ENCODE measurements at regions not wholly inside any gene's neighbourhood (a gene's known extent, or its start where the extent isn't known, plus 50 kb on each side); places are given as distances from the start of the nearest gene placed in this dataset.

DNA sequence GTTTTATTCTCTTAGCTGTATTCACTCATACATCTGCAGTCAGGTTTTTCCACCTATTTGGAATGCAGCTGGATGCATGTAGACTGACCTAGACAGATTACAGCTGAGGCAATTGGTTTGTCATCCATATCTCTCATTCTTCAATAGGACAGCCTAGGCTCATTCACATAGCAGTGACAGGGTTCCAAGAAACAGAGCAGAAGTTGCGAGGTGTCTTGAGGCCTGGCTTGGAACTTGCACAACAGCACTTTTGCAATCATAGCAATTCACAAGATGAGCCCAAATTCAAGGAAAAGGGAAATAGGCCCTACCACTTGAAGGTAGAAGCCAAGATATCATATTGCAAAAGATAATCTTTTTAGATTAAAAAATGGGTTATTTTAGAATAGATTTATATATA lies 508.9 kb upstream of the JAG1 start:
- H3K27ac ChIP-seq (ENCODE audit: insufficient read depth in 1 of 2, low read depth in 1 of 2, low read length in 2 of 2, poor library complexity in 1 of 2, severe bottlenecking in 2 of 2), result no peak overlapping the region
- no peak for DNase-seq
- ChIA-PET CTCF (no interaction called here), POLR2A (no interaction called here)
- H3K4me3 ChIP-seq (ENCODE audit: control insufficient read depth in 1 of 7, extremely low read depth in 1 of 7, insufficient read depth in 4 of 7, low read depth in 2 of 7, low read length in 6 of 7), result no peak overlapping the region
- H3K36me3 ChIP-seq (ENCODE audit: control insufficient read depth in 4 of 4, insufficient read depth in 4 of 4, low read length in 3 of 4), result no peaks in the 10 kb centered on the region
- 100% methylated on average over 1 of the region's 1 CpG for WGBS (ENCODE audit: insufficient coverage)
- H3K9me3 ChIP-seq (ENCODE audit: control extremely low read depth in 1 of 5, control insufficient read depth in 4 of 5, insufficient read depth in 2 of 5, low read depth in 1 of 5, low read length in 4 of 5), result peaks cover 0 to 9% (median 3%) of the 10 kb centered on the region in 5 experiments
- no peaks in the 10 kb centered on the region for H3K27me3 ChIP-seq (replicated peaks in 2 of 5; ENCODE audit: control insufficient read depth in 4 of 5, insufficient read depth in 5 of 5, low read length in 4 of 5)
- peaks cover 0 to 9% (median 0%) of the 10 kb centered on the region in 4 experiments for H3K4me1 ChIP-seq (ENCODE audit: control extremely low read depth in 1 of 4, control insufficient read depth in 4 of 4, insufficient read depth in 4 of 4, low read length in 3 of 4)

DNA sequence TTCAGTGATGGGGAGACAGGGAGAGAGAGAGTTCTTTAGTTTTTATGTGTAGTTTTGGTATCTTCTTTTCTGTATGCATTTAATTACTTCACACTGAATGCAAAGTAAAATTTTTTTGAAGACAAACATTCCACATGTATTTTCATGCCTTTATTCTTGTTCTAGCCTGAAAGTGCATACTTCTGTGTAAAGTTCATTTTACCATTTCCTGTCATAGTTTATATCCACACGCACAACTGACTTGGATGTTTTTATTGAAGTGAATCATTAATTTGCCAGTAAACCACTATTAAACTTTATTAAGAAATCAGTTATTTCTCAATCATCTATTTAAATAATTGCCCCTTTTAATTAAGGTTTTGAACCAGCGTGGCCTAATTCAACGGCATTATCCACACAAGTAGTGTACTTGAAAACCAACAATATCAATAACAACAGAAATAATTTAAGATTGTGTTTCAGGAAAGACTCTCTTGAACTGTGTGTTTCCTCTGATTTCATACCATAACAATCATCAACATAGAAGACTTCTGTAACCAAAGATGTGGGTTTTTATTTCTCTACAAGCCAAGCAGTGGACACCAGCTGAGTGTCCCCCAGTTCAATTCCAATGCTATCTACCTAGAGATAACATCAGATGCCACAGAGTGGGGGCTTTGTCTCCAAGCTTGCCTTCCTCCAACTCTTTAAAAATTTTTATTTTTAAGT lies 512.7 kb upstream of the JAG1 start:
- peaks cover 0 to 7% (median 0%) of the 10 kb centered on the region in 5 experiments for H3K9me3 ChIP-seq (ENCODE audit: control extremely low read depth in 1 of 5, control insufficient read depth in 4 of 5, insufficient read depth in 2 of 5, low read depth in 1 of 5, low read length in 4 of 5)
- peaks cover 0 to 21% (median 0%) of the 10 kb centered on the region in 4 experiments for H3K4me1 ChIP-seq (ENCODE audit: control extremely low read depth in 1 of 4, control insufficient read depth in 4 of 4, insufficient read depth in 4 of 4, low read length in 3 of 4)
- WGBS (ENCODE audit: insufficient coverage), result no CpG with 5 or more reads among the region's 3 CpGs
- H3K27ac ChIP-seq (ENCODE audit: insufficient read depth in 1 of 2, low read depth in 1 of 2, low read length in 2 of 2, poor library complexity in 1 of 2, severe bottlenecking in 2 of 2), result no peak overlapping the region
- H3K36me3 ChIP-seq (ENCODE audit: control insufficient read depth in 4 of 4, insufficient read depth in 4 of 4, low read length in 3 of 4), result no peaks in the 10 kb centered on the region
- POLR2A ChIA-PET, result no interaction called here
- no peak overlapping the region for H3K4me3 ChIP-seq (ENCODE audit: control insufficient read depth in 1 of 7, extremely low read depth in 1 of 7, insufficient read depth in 4 of 7, low read depth in 2 of 7, low read length in 6 of 7)
- no peaks in the 10 kb centered on the region for H3K27me3 ChIP-seq (replicated peaks in 2 of 5; ENCODE audit: control insufficient read depth in 4 of 5, insufficient read depth in 5 of 5, low read length in 4 of 5)
- DNase-seq, result no peak
- CTCF ChIA-PET, result no interaction called here

DNA sequence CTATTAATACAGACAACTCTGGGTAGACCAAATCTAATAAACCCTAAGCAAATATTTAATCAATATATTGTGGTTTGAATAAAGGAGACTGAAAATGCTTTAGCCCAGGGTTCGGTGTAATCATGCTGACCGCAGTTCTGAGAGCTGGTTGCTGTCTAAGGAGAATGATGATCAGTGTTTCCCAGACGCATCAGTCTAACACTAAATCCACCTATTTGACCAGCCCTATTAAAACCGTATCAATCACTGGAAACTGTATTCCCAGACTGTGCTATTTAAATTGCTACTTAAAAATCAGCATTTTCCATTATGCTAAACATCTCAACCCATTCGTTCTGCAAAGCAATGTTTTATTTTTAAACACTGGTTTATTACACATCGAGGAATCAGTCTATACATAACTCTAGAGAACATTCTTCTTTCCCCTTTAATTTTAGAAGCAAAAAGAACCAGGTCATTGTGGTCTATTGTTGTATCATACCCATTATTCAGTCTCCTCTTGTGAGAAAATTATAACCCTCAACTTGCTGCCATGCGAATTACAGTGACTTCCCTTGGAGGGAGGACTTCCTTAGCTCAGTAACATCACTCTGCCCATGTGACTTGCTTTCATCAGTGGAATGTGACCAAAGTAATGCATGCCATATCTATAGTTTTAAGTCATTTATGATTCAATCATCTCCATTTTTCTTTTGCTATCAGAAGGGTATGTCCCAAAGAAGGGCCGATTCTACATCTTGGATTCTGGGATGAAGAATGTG lies 515.2 kb upstream of the JAG1 start:
- CTCF ChIA-PET, result interaction anchor here (1.3 kb wide), 1 partner anchor 15 kb away, joined by 3 read pairs; no protein-coding TSS in a partner anchor

GRCh38 chr20:11190741-11191140 lies 516.9 kb upstream of the JAG1 start:
- H3K27me3 ChIP-seq (replicated peaks in 2 of 5; ENCODE audit: control insufficient read depth in 4 of 5, insufficient read depth in 5 of 5, low read length in 4 of 5), result no peaks in the 10 kb centered on the region
- no peaks in the 10 kb centered on the region for H3K36me3 ChIP-seq (ENCODE audit: control insufficient read depth in 4 of 4, insufficient read depth in 4 of 4, low read length in 3 of 4)
- peaks cover 0 to 12% (median 0%) of the 10 kb centered on the region in 4 experiments for H3K4me1 ChIP-seq (ENCODE audit: control extremely low read depth in 1 of 4, control insufficient read depth in 4 of 4, insufficient read depth in 4 of 4, low read length in 3 of 4)
- H3K27ac ChIP-seq (ENCODE audit: insufficient read depth in 1 of 2, low read depth in 1 of 2, low read length in 2 of 2, poor library complexity in 1 of 2, severe bottlenecking in 2 of 2), result no peak overlapping the region
- ChIA-PET CTCF (no interaction called here), POLR2A (no interaction called here)
- no peak overlapping the region for H3K4me3 ChIP-seq (ENCODE audit: control insufficient read depth in 1 of 7, extremely low read depth in 1 of 7, insufficient read depth in 4 of 7, low read depth in 2 of 7, low read length in 6 of 7)
- no peak for DNase-seq
- H3K9me3 ChIP-seq (ENCODE audit: control extremely low read depth in 1 of 5, control insufficient read depth in 4 of 5, insufficient read depth in 2 of 5, low read depth in 1 of 5, low read length in 4 of 5), result no peaks in the 10 kb centered on the region
- 100% methylated on average over 2 of the region's 2 CpGs for WGBS (ENCODE audit: insufficient coverage)

More for the DNA sequence above, 515.2 kb upstream of the JAG1 start:
- peaks cover 0 to 4% (median 0%) of the 10 kb centered on the region in 5 experiments for H3K9me3 ChIP-seq (ENCODE audit: control extremely low read depth in 1 of 5, control insufficient read depth in 4 of 5, insufficient read depth in 2 of 5, low read depth in 1 of 5, low read length in 4 of 5)
- WGBS (ENCODE audit: insufficient coverage), result 99% methylated on average over 7 of the region's 8 CpGs
- H3K4me3 ChIP-seq (ENCODE audit: control insufficient read depth in 1 of 7, extremely low read depth in 1 of 7, insufficient read depth in 4 of 7, low read depth in 2 of 7, low read length in 6 of 7), result no peak overlapping the region
- POLR2A ChIA-PET, result no interaction called here
- H3K27ac ChIP-seq (ENCODE audit: insufficient read depth in 1 of 2, low read depth in 1 of 2, low read length in 2 of 2, poor library complexity in 1 of 2, severe bottlenecking in 2 of 2), result no peak overlapping the region
- H3K36me3 ChIP-seq (ENCODE audit: control insufficient read depth in 4 of 4, insufficient read depth in 4 of 4, low read length in 3 of 4), result no peaks in the 10 kb centered on the region
- no peak for DNase-seq
- peaks cover 0 to 12% (median 0%) of the 10 kb centered on the region in 4 experiments for H3K4me1 ChIP-seq (ENCODE audit: control extremely low read depth in 1 of 4, control insufficient read depth in 4 of 4, insufficient read depth in 4 of 4, low read length in 3 of 4)
- H3K27me3 ChIP-seq (replicated peaks in 2 of 5; ENCODE audit: control insufficient read depth in 4 of 5, insufficient read depth in 5 of 5, low read length in 4 of 5), result no peaks in the 10 kb centered on the region

- H3K4me3 ChIP-seq (ENCODE audit: control insufficient read depth in 1 of 7, extremely low read depth in 1 of 7, insufficient read depth in 4 of 7, low read depth in 2 of 7, low read length in 6 of 7), result no peak overlapping the region
- WGBS (ENCODE audit: insufficient coverage), result 100% methylated on average over 1 of the region's 1 CpG
Observed at GRCh38 chr20:11192106-11192505, 518.3 kb upstream of the JAG1 start.

GRCh38 chr20:11193241-11193640 lies 519.4 kb upstream of the JAG1 start:
- no peak for DNase-seq
- Histone ChIP-seq H3K4me3 (ENCODE audit: control insufficient read depth in 1 of 7, extremely low read depth in 1 of 7, insufficient read depth in 4 of 7, low read depth in 2 of 7, low read length in 6 of 7) (no peak overlapping the region), H3K9me3 (ENCODE audit: control extremely low read depth in 1 of 5, control insufficient read depth in 4 of 5, insufficient read depth in 2 of 5, low read depth in 1 of 5, low read length in 4 of 5) (no peaks in the 10 kb centered on the region), H3K27ac (ENCODE audit: insufficient read depth in 1 of 2, low read depth in 1 of 2, low read length in 2 of 2, poor library complexity in 1 of 2, severe bottlenecking in 2 of 2) (no peak overlapping the region), H3K36me3 (ENCODE audit: control insufficient read depth in 4 of 4, insufficient read depth in 4 of 4, low read length in 3 of 4) (no peaks in the 10 kb centered on the region), H3K27me3 (replicated peaks in 2 of 5; ENCODE audit: control insufficient read depth in 4 of 5, insufficient read depth in 5 of 5, low read length in 4 of 5) (no peaks in the 10 kb centered on the region), H3K4me1 (ENCODE audit: control extremely low read depth in 1 of 4, control insufficient read depth in 4 of 4, insufficient read depth in 4 of 4, low read length in 3 of 4) (peaks cover 0 to 16% (median 0%) of the 10 kb centered on the region in 4 experiments)
- ChIA-PET CTCF (interaction anchor here (1.4 kb wide), 1 partner anchor 12 kb away, joined by 7 read pairs; no protein-coding TSS in a partner anchor), POLR2A (no interaction called here)

More at GRCh38 chr20:11192106-11192505, 518.3 kb upstream of the JAG1 start:
- DNase-seq, result no peak
- ChIA-PET POLR2A (no interaction called here), CTCF (interaction anchor here (1.4 kb wide), 1 partner anchor 13 kb away, joined by 7 read pairs; no protein-coding TSS in a partner anchor)
- Histone ChIP-seq H3K36me3 (ENCODE audit: control insufficient read depth in 4 of 4, insufficient read depth in 4 of 4, low read length in 3 of 4) (no peaks in the 10 kb centered on the region), H3K27ac (ENCODE audit: insufficient read depth in 1 of 2, low read depth in 1 of 2, low read length in 2 of 2, poor library complexity in 1 of 2, severe bottlenecking in 2 of 2) (no peak overlapping the region), H3K9me3 (ENCODE audit: control extremely low read depth in 1 of 5, control insufficient read depth in 4 of 5, insufficient read depth in 2 of 5, low read depth in 1 of 5, low read length in 4 of 5) (no peaks in the 10 kb centered on the region), H3K27me3 (replicated peaks in 2 of 5; ENCODE audit: control insufficient read depth in 4 of 5, insufficient read depth in 5 of 5, low read length in 4 of 5) (no peaks in the 10 kb centered on the region), H3K4me1 (ENCODE audit: control extremely low read depth in 1 of 4, control insufficient read depth in 4 of 4, insufficient read depth in 4 of 4, low read length in 3 of 4) (peaks cover 0 to 16% (median 0%) of the 10 kb centered on the region in 4 experiments)

DNA sequence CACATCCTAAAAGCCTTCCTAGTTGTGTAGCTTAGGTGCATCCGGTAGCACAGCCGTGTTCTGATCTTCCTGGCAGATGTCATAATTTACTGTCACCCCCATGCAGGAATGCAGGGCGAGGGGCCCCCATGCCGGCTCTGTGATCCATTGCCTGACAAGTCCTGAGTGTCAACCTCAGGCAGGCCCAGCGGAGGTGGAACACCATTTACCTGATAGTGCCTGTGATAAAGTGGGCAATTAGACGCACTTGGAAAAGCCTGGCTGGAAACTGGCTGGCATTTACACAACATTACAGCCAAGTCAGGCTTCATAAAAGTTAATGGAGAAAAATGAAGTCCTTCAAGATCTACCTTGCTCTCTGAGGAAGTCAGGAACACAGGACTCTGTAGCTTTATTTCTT lies 521.4 kb upstream of the JAG1 start:
- ChIA-PET CTCF (interaction anchor here (0.6 to 1.4 kb wide), 2 partner anchors 10 to 53 kb away, joined by 3 to 4 read pairs; no protein-coding TSS in a partner anchor), POLR2A (no interaction called here)
- Histone ChIP-seq H3K27me3 (replicated peaks in 2 of 5; ENCODE audit: control insufficient read depth in 4 of 5, insufficient read depth in 5 of 5, low read length in 4 of 5) (no peaks in the 10 kb centered on the region), H3K9me3 (ENCODE audit: control extremely low read depth in 1 of 5, control insufficient read depth in 4 of 5, insufficient read depth in 2 of 5, low read depth in 1 of 5, low read length in 4 of 5) (no peaks in the 10 kb centered on the region), H3K27ac (ENCODE audit: insufficient read depth in 1 of 2, low read depth in 1 of 2, low read length in 2 of 2, poor library complexity in 1 of 2, severe bottlenecking in 2 of 2) (no peak overlapping the region), H3K4me1 (ENCODE audit: control extremely low read depth in 1 of 4, control insufficient read depth in 4 of 4, insufficient read depth in 4 of 4, low read length in 3 of 4) (peaks cover 0 to 4% (median 0%) of the 10 kb centered on the region in 4 experiments), H3K36me3 (ENCODE audit: control insufficient read depth in 4 of 4, insufficient read depth in 4 of 4, low read length in 3 of 4) (no peaks in the 10 kb centered on the region), H3K4me3 (ENCODE audit: control insufficient read depth in 1 of 7, extremely low read depth in 1 of 7, insufficient read depth in 4 of 7, low read depth in 2 of 7, low read length in 6 of 7) (no peak overlapping the region)
- WGBS (ENCODE audit: insufficient coverage), result 98% methylated on average over 6 of the region's 6 CpGs
- no peak for DNase-seq
